CD4-positive, alpha-beta T cell treated with Interferon alpha-2 for 1 hour (primary cell): ENCODE measurements at regions not wholly inside any gene's neighbourhood (a gene's known extent, or its start where the extent isn't known, plus 50 kb on each side); places are given as distances from the start of the nearest gene placed in this dataset.
"Not testable (repeated sequence)": the region's sequence is repeated elsewhere in the genome, so short reads cannot be mapped to it uniquely, and the experiment has no call there.

Experiments used
- DNase-seq, 2 donors: peaks; one replicate each; pipeline ENCODE4 v3.0.0-alpha.2; 2020 to 2022

- no peak for DNase-seq
Measured at GRCh38 chr5:125912028-125912427, 511.2 kb upstream of the GRAMD2B start.

GRCh38 chr5:125913200-125913599, 510.0 kb upstream of the GRAMD2B start:
- no peak for DNase-seq

- DNase-seq: no peak
Measured at GRCh38 chr5:125914471-125914870, 508.7 kb upstream of the GRAMD2B start.

- DNase-seq: not testable (repeated sequence)
Measured at GRCh38 chr5:125923958-125924357, 499.3 kb upstream of the GRAMD2B start.

GRCh38 chr5:125926172-125926571, 497.0 kb upstream of the GRAMD2B start:
- DNase-seq: no peak

GRCh38 chr5:125928663-125929062, 494.5 kb upstream of the GRAMD2B start:
- DNase-seq: no peak

GRCh38 chr5:125950012-125950615, 473.1 kb upstream of the GRAMD2B start:
- no peak for DNase-seq

GRCh38 chr5:125961150-125961549, 462.1 kb upstream of the GRAMD2B start:
- no peak for DNase-seq

GRCh38 chr5:125965577-125965976, 457.6 kb upstream of the GRAMD2B start:
- DNase-seq: no peak

- no peak for DNase-seq
Measured at GRCh38 chr5:125967576-125967975, 455.6 kb upstream of the GRAMD2B start.

- DNase-seq: no peak
Measured at GRCh38 chr5:125969011-125969813, 454.0 kb upstream of the GRAMD2B start.

- DNase-seq: no peak
Measured at GRCh38 chr5:125969814-125970171, 453.4 kb upstream of the GRAMD2B start.

- DNase-seq: no peak
Measured at GRCh38 chr5:125970631-125971307, 452.4 kb upstream of the GRAMD2B start.

- DNase-seq: no peak
Measured at GRCh38 chr5:125972706-125973105, 450.5 kb upstream of the GRAMD2B start.

GRCh38 chr5:125974679-125975078, 448.5 kb upstream of the GRAMD2B start:
- no peak for DNase-seq

- DNase-seq: no peak
Measured at GRCh38 chr5:125976421-125977000, 446.7 kb upstream of the GRAMD2B start.

GRCh38 chr5:125978015-125978414, 445.2 kb upstream of the GRAMD2B start:
- no peak for DNase-seq

GRCh38 chr5:125979636-125980035, 443.6 kb upstream of the GRAMD2B start:
- DNase-seq: no peak

GRCh38 chr5:125981016-125981415, 442.2 kb upstream of the GRAMD2B start:
- DNase-seq: no peak

- no peak for DNase-seq
Measured at GRCh38 chr5:125987677-125988255, 435.4 kb upstream of the GRAMD2B start.

- no peak for DNase-seq
Measured at GRCh38 chr5:125992050-125992449, 431.2 kb upstream of the GRAMD2B start.

GRCh38 chr5:125999271-126000030, 423.8 kb upstream of the GRAMD2B start:
- not testable (repeated sequence) for DNase-seq

GRCh38 chr5:126000507-126000906, 422.7 kb upstream of the GRAMD2B start:
- no peak for DNase-seq
